ENCODE measurements at regions not wholly inside any gene's neighbourhood (a gene's known extent, or its start where the extent isn't known, plus 50 kb on each side); places are given as distances from the start of the nearest gene placed in this dataset.

- Histone ChIP-seq H3K36me3 (no peaks in the 10 kb centered on the region), H3K9me3 (no peaks in the 10 kb centered on the region), H3K4me3 (replicated peaks in 1 of 3) (no peak overlapping the region), H3K27ac (no peak overlapping the region), H3K4me1 (no peaks in the 10 kb centered on the region), H3K27me3 (no peaks in the 10 kb centered on the region)
- TF ChIP-seq CTCF (IDR thresholded peaks at IDR 0.05) (no peak), POLR2A (IDR thresholded peaks at IDR 0.05) (no peak)
- no peak for DNase-seq
- intact Hi-C loops (cut with DNase I) = no loop called here
- 89 to 92% methylated on average over 7 of the region's 7 CpGs for WGBS, 2 donors
These were observed 250.0 kb upstream of the NR3C2 start for GRCh38 chr4:148692242-148692641.

GRCh38 chr4:148686449-148686848, 244.2 kb upstream of the NR3C2 start:
- DNase-seq = no peak
- intact Hi-C loops (cut with DNase I) = no loop called here
- H3K9me3 ChIP-seq = no peaks in the 10 kb centered on the region
- TF ChIP-seq CTCF (IDR thresholded peaks at IDR 0.05) = no peak
- no peak for TF ChIP-seq POLR2A (IDR thresholded peaks at IDR 0.05)
- no peak overlapping the region for H3K27ac ChIP-seq
- no peaks in the 10 kb centered on the region for H3K4me1 ChIP-seq
- no peaks in the 10 kb centered on the region for H3K27me3 ChIP-seq
- 87 to 91% methylated on average over 3 of the region's 3 CpGs for WGBS, 2 donors
- no peaks in the 10 kb centered on the region for H3K36me3 ChIP-seq
- H3K4me3 ChIP-seq (replicated peaks in 1 of 3) = no peak overlapping the region

- intact Hi-C loops (cut with DNase I) = no loop called here
- DNase-seq = no peak
- no peak for TF ChIP-seq CTCF (IDR thresholded peaks at IDR 0.05)
- TF ChIP-seq POLR2A (IDR thresholded peaks at IDR 0.05) = no peak
- WGBS, 2 donors = 91 to 92% methylated on average over 1 of the region's 1 CpG
- Histone ChIP-seq H3K36me3 (no peaks in the 10 kb centered on the region), H3K4me1 (peaks cover 12% of the 10 kb centered on the region in 2 donors), H3K27ac (no peak overlapping the region), H3K27me3 (no peaks in the 10 kb centered on the region), H3K4me3 (replicated peaks in 1 of 3) (no peak overlapping the region), H3K9me3 (no peaks in the 10 kb centered on the region)
These were observed 242.4 kb upstream of the NR3C2 start for GRCh38 chr4:148684638-148685037.

GRCh38 chr4:148680884-148681283, 238.7 kb upstream of the NR3C2 start:
- WGBS, 2 donors = 71 to 78% methylated on average over 2 of the region's 2 CpGs
- TF ChIP-seq CTCF (IDR thresholded peaks at IDR 0.05) (no peak), POLR2A (IDR thresholded peaks at IDR 0.05) (no peak)
- DNase-seq = no peak
- Histone ChIP-seq H3K4me3 (replicated peaks in 1 of 3) (no peak overlapping the region), H3K36me3 (no peaks in the 10 kb centered on the region), H3K4me1 (peaks cover 12 to 15% of the 10 kb centered on the region in 2 donors), H3K27ac (no peak overlapping the region), H3K9me3 (no peaks in the 10 kb centered on the region), H3K27me3 (no peaks in the 10 kb centered on the region)
- intact Hi-C loops (cut with DNase I) = no loop called here

- DNase-seq = no peak
- TF ChIP-seq POLR2A (IDR thresholded peaks at IDR 0.05) (no peak), CTCF (IDR thresholded peaks at IDR 0.05) (no peak)
- Histone ChIP-seq H3K27ac (no peak overlapping the region), H3K4me1 (peaks cover 12 to 15% of the 10 kb centered on the region in 2 donors), H3K4me3 (replicated peaks in 1 of 3) (no peak overlapping the region), H3K36me3 (no peaks in the 10 kb centered on the region), H3K9me3 (no peaks in the 10 kb centered on the region), H3K27me3 (no peaks in the 10 kb centered on the region)
- intact Hi-C loops (cut with DNase I) = no loop called here
These were observed 234.1 kb upstream of the NR3C2 start for GRCh38 chr4:148676344-148676743.
